ENCODE measurements at regions not wholly inside any gene's neighbourhood (a gene's known extent, or its start where the extent isn't known, plus 50 kb on each side); places are given as distances from the start of the nearest gene placed in this dataset.
"Not testable (repeated sequence)": the region's sequence is repeated elsewhere in the genome, so short reads cannot be mapped to it uniquely, and the experiment has no call there.

GRCh38 chr15:30688684-30689083 lies 62.8 kb downstream of the ARHGAP11B start:
- DNase-seq: not testable (repeated sequence)

GRCh38 chr15:30690153-30690552 lies 64.2 kb downstream of the ARHGAP11B start:
- not testable (repeated sequence) for DNase-seq

DNA sequence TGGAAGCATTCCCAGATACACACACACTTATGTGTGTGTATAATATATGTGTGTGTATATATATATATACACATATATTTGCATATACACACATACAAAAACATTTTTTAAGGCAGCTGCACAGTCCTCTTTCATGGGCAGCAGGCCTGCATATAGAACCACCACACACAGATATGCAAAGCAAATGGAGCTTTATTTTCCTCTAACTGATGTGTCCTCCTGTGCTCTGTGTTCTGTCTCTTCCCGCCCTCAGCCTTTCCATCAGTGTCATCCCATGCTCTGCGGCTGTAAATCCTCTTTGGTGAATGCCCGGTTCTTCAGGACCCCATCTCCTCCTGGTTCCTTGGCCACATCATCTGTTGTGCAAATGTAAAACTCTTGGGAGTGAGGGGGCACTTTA lies 69.9 kb downstream of the ARHGAP11B start:
- DNase-seq: not testable (repeated sequence)

DNA sequence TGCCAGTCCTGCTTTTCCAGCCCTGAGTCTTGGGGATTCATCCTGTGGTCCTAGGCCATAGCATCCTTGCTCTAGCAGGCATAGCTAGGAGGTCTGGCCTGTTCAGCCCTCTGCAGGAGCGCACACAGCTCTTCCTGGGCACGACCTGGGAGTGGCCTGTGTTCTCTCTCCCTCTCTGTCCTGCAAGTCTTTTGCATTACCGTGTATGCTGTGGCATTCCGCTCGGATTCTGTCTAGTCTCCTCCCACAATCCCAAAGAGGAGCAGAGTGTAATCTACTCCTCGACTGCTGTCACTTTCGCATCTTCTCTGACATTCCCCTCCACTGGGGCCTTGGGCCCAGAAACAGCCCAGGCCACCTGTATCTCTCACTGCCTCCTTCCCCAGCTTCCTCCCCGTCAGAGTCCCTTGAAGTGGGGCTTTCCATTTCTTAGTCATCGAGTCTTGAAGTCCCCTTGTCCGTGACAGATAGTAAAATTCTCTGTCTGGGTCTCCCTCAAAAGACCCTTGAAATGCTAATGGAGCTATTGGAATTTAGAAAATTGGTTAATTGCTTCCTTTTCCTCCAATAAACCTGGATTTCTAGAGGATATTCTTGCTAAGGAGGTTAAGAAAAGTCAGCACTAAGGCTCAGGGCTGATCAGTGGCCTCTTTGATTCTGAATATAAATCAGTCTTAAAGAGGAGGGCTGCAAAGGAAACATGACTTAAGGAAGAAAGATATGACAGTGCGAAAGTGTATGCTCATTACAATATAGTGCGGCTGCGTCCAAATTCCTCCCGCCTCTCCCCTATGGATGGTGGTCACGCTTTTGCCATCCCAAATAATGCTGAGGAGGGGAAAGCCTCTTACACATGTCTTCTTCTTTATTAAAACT lies 70.7 kb downstream of the ARHGAP11B start:
- DNase-seq: not testable (repeated sequence)

DNA sequence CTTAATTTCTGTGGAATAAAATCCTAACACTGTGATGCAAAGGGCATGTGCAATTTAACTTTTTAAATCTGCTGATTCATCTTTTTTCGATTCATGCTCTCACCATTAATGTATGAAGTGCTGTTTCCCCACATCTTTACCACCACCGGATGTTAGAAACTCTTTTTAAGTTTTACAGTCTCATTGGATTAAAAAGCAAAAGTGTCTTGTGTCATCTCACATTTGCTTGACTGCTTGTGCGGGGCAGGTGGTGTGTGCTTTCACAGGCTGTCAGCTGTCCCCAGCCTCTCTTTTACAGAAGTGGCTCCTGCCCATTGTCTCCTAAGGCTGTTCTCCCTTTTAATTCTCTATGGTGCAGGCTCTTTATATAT lies 71.4 kb downstream of the ARHGAP11B start:
- not testable (repeated sequence) for DNase-seq

DNA sequence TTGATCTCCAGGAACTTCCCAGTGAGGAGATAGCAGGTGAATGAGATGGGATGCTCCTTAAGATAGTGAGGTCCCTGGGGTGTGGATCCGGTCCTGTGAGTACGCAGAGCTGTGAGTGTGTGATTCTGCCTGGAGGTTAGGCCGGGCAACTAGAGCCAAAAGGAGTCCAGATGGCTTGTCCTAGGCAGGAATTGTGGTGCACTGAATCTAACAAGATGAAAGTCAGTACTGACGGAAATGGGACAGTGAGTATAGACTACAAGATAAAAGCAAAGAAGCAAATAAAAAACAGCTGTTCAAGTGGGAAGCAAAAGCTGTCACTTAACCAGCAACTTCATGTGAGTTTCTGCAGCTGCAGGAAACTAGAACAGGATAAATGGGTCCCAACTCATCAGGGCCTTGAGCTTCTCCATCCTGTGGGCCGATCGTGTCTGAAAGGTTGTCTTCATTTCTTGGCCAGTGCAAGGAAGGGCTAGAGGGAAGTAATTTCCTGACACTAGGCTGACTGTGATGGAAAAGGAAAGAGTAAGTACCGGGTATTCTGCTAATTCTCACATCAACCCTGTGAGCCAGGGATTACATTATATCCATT lies 74.2 kb downstream of the ARHGAP11B start:
- DNase-seq: not testable (repeated sequence)

DNA sequence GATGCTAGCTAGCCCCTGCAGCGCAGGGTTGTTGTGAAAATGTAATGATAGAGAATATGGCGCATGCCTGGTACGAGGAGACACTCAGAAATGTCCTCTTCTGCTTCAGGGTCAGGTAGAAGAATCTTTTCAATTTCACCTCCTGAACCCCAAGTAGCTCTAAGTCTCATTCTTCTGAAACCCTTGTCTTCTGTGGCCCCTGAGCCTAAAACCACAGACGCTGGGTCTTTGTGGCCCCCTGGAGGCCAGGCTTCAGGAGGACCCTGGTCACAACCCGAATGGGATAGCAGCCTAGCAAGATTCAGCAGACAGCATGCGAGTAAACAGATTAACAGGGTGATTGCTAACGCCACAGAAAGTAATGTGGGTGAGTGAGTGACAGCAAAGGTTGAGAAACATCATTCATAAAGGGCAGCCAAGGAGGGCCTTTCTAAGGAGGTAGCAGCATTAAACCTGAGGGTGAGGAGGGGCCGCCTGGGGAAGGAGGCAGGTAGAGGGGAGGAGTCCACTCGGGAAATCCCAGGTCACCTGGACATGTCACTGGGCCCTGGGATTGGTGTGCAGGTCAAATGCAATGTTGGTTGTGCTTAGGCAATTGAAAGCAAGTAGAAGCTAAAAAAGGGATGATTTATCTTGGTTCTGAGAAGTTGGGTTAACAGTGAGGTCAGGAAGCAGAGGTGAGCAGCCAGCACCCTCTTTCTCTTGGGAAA lies 82.2 kb downstream of the ARHGAP11B start:
- not testable (repeated sequence) for DNase-seq

GRCh38 chr15:30708809-30709208 lies 82.9 kb downstream of the ARHGAP11B start:
- DNase-seq: not testable (repeated sequence)

GRCh38 chr15:30718038-30718643 lies 92.2 kb downstream of the ARHGAP11B start:
- not testable (repeated sequence) for DNase-seq

GRCh38 chr15:30719363-30719762 lies 93.4 kb downstream of the ARHGAP11B start:
- DNase-seq: peak; percentile 1

- not testable (repeated sequence) for DNase-seq
Observed at GRCh38 chr15:30720825-30721224, 94.9 kb downstream of the ARHGAP11B start.

DNA sequence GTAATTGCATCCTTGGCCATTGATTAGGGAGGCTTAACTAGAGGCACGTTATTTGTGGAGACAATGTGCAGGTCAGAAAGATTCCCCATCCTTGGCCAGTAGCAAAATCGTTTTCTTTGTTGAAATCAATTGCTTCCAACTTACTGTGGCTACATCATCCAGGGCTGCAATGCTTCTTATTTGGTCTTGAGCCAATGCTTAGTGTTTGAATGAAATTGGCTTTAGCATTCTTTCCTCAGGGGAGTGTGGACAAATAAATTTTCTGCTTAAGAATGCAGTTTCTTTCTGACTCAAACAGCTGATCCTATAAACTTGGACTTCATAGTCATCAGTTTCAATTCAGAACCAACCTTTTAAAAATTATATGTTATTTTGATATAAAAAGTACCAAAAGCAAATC lies 95.6 kb downstream of the ARHGAP11B start:
- not testable (repeated sequence) for DNase-seq

DNA sequence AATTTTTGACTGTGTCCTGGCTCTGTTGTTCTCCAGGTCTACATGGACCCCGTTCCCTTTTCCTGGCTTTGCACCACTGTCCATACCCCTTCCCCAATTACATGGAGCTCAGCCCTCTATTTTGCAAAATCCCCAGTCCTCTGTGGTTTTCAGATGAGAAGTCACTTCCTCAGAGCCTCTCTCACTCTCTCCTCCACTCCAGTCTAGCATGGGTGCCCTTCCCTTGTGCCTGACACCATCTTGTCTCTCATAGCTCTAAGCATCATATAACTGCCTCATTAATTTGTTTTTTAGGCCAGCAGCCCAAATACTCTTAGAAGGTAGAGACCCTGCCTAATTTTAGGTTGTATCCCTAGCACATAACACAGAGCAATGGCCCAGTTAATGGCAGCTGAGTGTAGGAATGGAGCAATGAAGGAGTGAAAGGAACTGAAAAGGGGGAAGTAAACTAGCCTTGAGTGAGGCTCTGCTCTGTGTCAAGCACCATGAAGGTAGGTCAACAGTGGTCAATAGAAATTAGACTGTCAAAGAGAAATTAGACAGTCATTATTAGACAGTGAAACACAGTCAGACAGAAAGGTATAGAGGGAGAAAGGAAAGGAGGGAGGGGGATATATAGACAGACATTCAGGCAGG lies 97.7 kb downstream of the ARHGAP11B start:
- DNase-seq: not testable (repeated sequence)

GRCh38 chr15:30729880-30730590 lies 104.1 kb downstream of the ARHGAP11B start:
- not testable (repeated sequence) for DNase-seq

DNA sequence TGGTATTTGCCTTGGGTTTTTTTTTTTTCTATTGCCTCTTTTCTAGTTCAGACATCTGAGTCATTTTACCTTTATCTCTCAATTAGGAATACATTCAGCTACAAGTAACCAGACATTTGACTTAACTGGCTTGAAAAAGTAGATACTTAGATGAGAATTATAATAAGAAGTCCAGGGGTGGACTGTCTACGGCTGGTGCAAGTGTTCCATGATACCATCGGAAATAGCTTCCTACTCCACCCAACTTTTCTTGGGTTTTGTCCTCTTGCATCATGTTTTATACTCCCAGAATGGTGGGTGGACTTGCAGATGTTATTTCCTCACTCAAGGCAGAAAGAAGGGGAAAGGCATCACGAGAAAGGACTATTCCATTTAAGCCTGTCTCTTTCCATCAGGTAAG lies 104.7 kb downstream of the ARHGAP11B start:
- DNase-seq: not testable (repeated sequence)

DNA sequence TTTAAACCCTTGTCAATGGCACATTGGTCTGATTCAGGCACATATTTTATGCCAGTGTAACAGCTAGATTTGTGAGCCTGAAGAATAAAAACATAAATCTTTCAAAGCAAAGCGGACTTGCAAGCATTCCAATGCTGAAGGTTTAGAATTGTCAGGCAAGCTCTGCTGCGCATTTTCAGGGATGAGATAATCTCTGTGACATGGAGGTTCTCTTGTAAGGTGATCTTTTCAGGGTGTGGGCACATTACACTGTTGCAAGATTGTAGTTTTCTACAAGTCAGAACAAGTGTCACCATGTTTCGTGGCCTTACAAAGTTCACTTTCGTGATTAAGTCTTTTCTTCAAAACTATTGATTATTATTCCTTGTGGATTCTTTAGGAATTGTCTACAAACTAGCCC lies 106.2 kb downstream of the ARHGAP11B start:
- not testable (repeated sequence) for DNase-seq

DNA sequence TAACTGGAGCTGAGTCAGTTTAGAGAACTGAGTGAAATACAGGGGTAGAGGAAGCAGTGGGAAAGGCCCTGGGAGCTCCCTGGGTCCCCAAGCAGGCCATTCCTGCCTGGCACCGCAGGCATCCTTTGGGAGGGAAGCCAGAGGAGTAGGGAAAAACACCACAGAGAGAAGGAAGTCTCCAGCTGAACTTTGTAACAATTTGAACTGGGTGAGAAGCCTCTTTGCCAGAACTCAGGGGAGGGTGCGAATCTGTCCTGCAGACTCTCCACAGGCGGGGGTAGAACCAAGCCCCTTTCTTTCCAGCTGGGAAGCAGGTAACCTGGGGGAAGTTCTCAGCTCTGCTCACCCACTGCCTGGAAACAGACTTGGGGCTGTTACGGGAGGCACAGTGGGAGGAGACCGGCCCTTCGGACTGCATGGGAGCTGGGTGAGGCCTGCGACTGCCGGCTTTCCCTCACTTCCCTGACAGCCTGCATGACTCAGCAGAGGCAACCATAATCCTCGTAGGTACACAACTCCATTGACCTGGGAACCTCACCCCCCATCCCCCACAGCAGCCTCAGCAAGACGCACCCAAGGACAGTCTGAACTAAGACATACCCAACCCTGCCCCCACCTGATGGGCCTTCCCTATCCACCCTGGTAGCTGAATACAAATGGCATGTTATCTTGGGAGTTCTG lies 110.1 kb downstream of the ARHGAP11B start:
- DNase-seq: not testable (repeated sequence)

DNA sequence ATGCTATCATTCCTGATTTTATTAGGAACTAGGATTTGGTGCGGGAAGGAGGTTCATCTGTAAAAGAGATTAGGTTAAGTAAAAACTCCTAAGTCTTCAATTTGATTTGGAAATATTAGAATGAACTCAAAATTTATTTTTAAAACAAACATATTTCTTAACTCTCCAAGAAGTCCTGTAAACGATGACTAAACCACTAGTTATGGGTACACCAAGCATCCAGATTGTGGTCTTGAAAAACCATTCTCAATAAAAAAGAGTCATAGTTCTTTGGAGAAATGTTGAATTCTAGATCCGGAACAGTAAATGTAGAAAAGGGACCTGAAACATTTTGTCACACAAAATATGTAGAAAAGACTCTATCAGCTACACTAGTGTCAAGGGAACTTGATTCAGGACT lies 116.9 kb downstream of the ARHGAP11B start:
- not testable (repeated sequence) for DNase-seq

GRCh38 chr15:30749048-30749447 lies 123.1 kb downstream of the ARHGAP11B start:
- not testable (repeated sequence) for DNase-seq

GRCh38 chr15:30755036-30755687 lies 129.2 kb downstream of the ARHGAP11B start:
- not testable (repeated sequence) for DNase-seq

DNA sequence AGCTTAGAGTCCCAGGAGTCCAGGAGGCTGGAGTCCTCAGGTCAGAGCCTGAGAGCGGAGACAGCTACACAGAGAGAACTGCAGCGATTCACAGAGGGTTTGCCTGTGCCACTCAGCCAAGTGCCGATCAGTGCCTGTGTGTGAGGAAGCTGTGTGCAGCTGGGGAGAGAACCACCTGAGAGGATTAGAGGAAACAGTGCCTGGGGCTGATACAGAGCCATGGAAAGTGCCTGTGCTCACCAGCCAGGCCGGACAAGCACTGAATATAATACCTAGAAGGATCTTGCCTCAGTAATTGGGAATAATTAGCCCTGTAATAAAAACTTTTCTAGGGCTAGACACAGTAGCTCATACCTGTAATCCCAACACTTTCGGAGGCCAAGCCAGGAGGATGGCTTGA lies 134.7 kb downstream of the ARHGAP11B start:
- not testable (repeated sequence) for DNase-seq

All from DMS79 (cell line).